Activated CD8-positive, alpha-beta memory T cell treated with anti-CD3 and anti-CD28 coated beads for 24 hours (primary cell): ENCODE measurements at regions not wholly inside any gene's neighbourhood (a gene's known extent, or its start where the extent isn't known, plus 50 kb on each side); places are given as distances from the start of the nearest gene placed in this dataset.
"Not testable (repeated sequence)": the region's sequence is repeated elsewhere in the genome, so short reads cannot be mapped to it uniquely, and the experiment has no call there.

Source experiments
- DNase-seq: peaks from one replicate; pipeline ENCODE4 v3.0.0-alpha.2; 2020

DNA sequence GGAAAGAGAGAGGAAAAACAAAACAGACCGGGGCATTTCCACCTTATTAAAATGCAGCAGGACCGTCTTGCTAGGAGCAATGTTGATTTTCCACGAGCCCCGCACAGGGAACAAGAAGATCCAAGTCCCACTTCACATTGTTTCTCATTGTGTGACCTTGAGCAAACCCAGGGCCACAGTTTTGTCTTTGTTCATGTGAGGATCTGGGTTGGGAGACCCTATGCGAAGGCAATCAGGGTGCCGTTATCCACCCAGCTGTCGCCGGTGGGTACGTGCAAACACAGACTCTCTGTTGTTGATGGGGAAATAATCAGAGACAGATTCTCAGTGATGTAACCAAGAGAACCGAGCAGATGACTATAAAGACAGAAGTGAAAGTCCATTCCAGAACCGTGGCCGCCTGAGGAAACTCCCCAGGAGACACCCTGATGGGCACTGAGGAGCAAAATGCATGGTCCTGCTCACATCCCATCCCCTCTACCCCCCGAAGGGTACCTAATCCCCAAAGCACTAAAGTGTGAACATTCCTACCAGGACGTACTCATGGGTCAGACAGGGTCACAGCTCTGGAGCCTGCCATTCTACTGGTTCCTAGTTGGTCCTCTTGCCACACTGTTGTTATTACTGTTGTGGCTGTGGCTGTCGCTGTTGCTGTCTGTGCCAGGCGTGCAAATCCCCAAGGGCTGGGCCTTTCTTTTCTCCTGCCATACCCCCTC lies 102.7 kb upstream of the RBPJ start:
- DNase-seq: no peak

DNA sequence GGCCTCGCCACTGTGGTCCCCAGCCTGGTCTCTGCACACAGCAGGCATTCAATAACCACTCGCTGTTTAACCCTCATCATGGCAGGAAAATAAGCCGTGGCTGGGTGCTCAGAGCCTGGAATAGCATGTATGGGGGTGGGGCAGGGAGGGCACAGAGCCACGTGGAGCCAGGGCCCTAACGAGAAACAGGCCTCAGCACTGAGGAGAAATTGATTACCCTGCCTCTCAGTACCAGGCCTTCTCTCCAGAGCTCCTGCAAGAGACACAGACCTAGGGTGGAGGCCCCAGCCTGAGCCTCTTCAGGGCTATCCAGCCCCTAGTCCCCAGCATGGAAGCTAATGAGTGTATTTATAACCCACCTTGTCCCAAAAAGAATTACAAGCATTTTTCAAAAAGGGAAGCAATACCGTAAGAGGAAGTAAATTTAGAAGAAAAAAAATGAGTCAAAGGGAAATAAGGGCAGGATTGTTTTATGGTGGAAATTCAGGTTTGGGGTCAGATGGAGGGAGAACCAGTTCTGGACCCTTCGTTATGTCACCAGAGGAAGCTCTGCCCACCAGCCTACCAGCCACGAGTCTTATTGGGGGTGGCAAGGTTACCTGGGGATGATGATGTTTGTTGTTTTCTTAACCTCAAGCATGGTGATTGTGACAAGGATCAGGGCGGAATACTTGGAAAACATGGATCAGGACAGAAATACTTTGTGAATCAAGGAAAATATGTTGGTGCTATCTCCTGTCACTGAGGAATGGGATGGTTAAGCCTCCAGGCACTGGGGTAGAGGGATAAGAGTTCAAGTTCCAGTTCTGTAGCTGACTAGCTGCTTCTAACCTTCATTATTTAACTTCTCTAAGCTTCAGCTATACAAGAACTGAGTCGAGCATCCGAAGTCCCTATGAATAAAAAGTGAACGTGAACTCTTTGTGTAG lies 101.9 kb upstream of the RBPJ start:
- no peak for DNase-seq

DNA sequence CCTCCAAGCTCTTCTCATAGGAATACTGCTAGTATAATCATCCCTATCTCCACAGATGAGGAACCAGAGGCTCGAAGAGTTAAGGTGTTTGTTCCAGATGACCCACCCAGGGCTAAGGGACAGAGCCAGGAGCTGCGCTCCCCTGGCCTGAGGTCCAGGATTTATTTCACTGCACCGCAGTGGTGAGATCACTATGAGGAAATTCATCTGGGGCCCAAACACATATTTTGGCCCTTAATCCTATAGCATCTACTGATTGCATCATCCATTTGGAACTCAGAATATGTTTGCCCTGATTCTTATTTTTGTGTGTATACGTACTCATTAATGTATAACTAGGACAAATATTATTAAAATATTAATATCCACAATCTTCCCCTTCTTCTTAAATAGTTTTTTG lies 100.1 kb upstream of the RBPJ start:
- DNase-seq: no peak

DNA sequence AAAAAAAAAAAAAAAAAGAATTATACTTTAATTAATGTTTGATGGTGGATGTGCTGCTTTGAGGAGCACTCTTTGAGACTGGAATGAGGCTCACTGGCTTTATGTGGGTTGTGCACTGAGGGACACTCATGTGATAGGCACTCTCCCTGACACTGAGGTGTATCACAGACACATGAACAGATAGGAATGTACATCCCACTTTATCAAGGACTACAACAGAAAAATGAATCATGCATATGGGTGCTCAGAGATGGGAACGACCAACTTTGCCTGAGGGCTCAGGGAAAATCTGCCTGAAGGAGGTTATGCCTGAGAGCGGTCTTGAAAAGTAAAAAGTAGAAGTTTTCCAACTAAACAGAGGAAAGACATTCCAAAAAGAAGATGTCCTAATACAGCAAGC lies 97.7 kb upstream of the RBPJ start:
- no peak for DNase-seq

DNA sequence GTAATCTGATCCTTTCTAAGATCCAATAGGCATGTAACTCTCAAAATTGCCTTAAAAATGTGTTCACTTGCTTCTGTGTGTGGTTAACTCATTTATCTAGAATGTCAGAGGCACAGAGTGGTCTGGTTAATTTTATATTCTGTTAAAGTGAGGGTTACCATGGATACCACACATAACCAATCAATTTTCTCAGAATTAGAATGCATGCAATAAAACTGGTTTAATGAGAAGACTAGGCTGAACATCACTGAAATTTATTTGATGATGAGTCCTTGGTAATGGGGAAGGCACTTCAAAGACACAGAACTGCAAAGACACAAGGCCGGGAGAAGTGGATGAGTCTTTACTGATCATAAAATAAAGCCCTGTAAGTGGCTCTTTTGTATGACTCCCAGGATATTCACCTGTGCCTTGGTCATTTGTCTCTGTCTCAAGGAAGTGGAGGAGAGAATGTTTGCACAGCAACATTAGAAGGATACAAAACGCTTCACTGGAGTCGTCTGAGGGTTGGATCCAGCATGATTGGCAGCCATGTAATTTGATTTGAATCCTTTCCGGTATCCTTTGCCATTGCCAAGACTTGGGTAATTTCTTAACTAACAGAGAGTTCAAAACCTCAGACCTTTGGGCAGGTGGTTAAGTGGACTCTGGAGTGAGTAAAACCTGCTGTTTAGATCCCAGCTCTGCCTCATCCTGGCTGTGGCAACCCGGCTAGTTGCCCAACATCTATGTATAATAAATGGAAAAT lies 94.0 kb upstream of the RBPJ start:
- no peak for DNase-seq

DNA sequence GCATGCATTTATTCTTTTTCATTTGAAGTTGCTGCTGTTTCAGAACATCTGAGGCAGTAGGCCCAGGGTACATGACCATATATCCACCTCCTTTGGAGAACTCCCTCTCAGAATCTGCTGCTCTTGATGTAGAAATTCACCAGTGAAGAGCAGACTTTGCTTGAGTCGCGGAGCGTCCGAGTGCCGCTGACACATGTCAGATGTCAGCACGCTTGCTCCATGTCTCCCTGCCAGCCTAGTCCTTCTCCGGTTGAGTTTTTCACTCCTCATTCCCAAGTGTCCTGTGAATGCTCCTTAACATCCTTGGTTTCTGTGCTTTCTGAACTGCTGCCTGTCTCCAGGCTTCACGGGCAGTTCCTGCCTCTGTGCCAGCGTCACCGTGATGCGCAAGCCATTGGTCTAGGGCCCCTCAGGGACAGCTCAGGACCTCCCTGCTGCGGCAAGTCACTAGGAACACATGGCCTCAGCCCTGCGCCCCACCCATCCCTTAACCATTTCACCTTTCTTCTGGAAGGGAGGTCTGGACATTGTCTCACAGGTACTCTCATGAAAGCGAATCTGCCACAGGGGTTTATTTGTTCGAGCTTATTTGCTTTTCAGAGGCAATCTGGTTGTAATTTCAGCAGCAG lies 93.1 kb upstream of the RBPJ start:
- no peak for DNase-seq

DNA sequence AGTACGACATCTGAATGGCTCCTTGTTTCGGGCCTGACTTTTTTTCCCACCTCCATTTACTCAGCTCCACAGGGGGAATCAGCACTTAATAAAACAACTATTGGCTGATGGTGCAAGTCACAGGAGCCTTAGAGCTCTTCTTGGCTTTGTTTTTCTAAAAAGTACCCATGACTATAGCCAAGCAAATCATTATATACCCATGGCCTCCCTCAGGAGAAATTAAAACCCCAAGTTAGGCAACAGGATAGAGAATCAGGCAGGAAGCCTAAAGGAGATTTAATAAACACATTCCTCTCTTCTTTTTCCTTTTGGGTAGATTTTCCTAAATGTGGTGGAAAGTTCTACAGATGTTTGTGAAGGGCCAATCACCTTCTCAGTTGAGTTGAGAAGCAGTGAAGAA lies 91.9 kb upstream of the RBPJ start:
- no peak for DNase-seq

DNA sequence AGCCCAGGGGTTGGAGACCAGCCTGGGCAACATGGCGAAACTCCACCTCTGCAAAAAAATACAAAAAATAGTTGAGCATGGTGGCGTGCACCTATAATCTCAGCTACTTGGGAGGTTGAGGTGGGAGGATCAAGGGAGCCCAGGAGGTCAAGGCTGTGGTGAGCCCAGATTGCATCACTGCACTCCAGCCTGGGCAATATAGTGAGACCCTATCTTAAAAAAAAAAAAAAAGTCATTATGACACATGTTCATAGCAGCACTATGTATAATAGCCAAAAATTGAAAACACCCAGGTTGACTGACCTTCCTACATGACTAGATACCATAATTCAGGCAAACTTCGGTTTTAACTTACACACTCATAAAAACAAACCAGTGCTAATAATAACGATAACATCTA lies 90.8 kb upstream of the RBPJ start:
- no peak for DNase-seq

DNA sequence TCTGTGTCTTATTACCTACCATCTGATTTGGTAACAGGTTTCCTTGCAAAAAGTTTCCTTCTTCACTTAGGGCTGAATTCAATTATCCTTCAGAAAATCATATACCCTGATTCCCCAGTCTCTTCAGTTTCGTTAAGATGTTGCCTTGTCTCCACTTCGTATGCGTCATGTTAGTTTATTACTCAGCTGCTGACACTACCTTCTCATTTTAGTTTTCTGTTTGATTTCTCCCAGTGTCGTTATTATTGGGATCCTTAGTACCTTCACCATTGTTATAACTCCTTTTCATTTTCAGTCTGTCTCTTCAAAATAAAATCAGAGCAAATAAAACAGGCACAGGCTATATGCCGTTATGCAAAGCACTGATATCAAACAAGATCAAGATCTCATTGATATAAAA lies 87.5 kb upstream of the RBPJ start:
- no peak for DNase-seq

DNA sequence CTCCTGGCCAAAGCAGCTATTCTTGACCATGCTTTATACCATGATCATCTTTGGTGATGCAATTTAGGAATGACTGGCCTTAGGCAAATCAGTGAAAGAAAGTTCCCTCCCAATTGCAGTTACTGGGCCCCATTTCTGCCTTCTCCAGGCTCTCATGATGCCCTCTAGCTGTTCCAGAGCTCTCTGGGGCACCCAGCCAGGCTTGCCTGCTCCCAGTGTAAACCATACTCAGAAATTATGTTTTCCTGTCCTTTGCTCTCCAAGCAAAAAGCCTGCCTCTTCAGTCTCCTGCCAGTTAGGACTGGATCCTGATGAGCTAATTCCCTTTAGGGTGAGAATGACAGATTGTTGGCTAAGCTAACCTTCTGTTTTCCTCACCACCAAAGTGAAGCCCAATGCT lies 85.3 kb upstream of the RBPJ start:
- DNase-seq: no peak

DNA sequence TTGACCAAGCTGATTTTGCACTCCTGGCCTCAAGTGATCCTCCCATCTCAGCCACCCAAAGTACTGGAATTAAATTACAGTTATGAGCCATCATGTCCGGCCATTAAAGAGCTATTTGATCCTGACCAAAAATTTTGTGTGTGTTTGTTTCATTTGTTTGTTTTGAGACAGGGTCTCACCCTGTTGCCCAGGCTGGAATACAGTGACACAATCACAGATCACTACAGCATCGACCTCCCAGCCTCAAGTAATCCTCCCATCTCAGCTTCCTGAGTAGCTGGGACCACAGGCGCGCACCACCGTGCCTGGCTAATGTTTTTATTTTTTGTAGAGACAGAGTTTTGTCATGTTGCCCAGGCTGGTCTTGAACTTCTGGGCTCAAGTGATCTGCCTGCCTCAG lies 82.9 kb upstream of the RBPJ start:
- no peak for DNase-seq

DNA sequence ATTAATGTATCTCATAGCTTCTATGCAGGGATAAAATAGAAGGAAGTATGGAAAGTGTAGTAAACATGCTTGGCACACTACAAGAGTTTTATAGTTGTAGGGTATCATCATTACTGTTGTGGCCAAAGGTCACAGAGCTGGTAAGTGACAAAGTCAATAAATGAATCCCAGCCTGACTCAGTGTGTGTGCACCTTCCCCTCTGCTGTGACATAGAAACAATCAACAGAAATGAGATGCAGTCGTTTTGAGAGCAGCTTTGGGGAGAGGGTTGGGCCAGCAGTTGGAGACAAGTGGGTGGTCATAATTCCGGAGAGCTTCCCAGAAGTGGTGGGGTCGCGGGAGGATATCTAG lies 82.4 kb upstream of the RBPJ start:
- no peak for DNase-seq

DNA sequence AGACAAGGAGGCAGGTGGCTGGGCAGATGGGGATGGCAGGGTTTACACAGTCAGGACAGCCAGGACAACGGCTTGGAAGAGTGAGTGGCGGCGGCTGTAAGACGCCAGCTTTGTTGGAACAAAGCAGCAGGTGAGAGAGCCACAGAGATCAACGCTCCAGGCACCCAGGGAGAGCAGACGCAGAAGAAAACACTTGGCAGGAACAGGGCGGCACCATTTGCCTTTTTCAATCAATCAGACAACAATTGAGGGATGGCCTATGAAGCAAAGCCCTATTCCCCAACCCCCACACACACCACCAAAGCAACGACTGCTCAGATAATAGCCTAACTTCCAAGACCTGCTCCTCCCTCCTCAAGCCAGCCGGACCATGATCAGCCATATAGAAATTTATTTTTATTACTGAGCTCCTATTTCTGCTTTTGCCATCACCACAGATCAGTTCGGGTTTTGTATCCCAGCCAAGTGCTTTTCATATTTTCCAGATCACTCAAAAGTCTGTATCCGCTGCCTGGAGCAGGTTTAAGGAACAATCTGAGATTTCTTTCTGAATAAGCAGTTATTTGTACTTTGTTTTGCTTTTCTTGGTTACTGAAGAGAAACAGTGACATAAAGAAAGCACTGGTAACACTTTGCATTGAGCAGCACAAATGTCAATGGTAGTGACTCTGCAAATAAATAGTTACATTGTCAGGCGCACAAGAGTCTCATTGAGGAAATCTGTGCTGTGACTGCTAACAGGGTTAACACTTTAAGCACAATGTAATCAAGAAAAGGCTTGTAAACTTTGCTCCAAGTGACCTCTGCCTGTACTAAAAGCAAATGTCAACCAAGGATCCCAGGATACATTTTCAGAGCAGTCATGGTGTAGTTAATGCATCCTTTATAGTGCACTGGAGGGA lies 81.8 kb upstream of the RBPJ start:
- DNase-seq: no peak

DNA sequence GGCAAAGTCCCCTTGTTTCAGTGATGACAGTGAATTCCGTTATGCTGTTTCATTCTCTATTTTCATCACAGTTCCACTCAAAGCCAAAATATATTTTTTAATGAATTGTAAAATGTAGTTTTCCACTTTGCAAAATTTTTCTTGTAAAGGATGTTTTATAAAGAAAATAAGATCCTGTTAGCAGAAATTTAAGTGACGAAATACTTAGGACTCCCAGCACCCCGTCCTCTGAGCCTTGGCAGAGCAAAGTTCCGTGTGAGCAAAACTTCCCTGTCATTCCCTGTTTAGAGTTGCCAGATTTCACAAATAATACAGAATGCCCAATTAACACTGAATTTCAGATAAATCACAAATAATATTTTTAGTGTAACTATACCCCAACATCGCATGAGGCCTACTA lies 81.0 kb upstream of the RBPJ start:
- DNase-seq: no peak

DNA sequence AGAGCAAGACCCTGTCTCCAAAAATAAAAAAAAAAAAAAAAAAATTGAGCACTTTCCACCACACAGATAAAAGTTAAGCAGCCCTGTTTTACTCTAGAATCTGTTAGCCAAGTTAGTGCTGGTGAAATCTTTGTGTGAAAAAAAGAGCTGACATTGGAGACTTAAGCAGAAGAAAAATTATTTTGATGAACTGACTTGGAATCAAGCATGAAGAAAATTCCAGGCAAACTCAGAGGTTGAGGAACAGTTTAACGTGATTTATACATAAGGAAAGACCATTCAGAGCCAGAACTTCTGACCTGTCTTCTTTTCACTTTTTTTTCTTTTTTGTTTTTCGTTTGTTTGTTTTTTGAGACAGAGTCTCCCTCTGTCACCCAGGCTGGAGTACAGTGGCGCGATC lies 79.6 kb upstream of the RBPJ start:
- DNase-seq: no peak

DNA sequence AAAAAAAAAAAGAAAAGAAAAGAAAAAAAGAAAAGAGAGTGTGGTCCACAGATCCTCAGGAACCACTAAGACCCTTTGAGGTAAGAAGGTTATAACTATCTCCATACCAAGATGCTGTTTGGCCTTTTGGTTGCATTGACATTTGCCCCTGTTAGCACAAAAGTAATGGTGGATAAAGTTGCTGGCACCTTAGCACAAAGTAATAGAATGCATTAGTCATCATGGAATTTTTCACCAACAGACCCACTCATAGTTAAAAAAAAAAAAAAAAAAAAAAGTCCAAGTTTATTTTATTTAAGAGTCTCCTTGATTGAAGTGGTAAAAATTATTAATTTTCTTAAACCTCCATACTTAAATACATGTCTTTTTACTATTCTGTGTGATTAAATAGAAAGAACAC lies 78.4 kb upstream of the RBPJ start:
- DNase-seq: no peak

DNA sequence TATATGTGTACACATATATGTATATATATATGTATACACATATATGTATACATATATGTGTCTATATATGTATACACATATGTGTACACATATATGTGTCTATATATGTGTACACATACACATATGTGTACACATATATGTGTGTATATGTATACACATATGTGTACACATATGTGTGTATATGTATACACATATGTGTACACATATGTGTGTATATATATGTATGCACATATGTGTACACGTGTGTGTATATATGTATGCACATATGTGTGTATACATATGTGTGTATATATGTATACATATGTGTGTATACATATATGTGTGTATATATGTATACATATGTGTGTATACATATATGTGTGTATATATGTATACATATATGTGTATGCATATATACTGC lies 76.7 kb upstream of the RBPJ start:
- not testable (repeated sequence) for DNase-seq

DNA sequence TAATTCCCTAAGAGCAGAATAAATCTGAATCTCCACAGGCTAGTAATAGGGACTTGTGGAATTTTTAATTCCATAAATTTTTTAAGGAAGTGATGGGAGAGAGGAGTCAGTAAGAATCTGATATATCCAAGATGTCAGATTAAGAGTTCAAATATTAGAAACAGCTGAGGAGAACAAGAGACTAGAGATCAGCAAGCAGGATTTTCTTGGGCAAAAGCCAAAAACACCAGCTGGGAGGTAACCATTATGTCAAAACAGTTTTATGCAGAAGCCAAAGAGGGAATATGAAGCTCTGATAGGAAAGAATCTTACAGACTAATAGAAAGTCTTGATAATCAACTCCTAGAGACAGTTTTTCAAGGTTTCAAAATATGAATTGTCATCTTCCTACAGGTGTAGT lies 72.2 kb upstream of the RBPJ start:
- no peak for DNase-seq

DNA sequence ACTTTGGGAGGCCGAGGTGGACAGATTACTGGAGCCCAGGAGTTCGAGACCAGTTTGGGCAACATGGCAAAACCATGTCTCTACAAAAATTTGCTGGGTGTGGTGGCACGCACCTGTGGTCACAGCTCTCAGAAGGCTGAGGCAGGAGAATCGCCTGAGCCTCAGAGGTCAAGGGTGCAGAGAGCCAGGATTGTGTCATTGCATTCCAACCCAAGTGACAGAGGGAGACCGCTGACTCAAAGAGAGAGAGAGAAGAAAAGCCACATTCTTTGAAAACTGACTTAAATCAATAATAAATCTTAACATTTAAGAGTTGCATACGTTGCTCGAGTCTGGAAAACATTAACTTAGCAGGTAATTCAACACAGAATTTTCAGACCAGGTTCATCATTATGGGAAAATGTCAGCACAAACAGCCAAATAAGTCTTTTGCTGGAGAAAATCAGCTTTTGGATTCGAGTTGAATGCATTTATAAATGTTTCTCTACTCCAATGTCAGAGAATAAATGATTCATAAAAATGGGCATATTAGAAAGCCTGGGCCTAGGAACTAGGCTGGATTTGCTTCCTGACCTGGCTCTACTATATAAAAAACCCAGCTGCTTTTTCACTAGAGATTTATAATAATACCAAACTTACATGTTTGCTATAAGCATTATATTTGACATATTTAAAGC lies 68.3 kb upstream of the RBPJ start:
- DNase-seq: no peak

DNA sequence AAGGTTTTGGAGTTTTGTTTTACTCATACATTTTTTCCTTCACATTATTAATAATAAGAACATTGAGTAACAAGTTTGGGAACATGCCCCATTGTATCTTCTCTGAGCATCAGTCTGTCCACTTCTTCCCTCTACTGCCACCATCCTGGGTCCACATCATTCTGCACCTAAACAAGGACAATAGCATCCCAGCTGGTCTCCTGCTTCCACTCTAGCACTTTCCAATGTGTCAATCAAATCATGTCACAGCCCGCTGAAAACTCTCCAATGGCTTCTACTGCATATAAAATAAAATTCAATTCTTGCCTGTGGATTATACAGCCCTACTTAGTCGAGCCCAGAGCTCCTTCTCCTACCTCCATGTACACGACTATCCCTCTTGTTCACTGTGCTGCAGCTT lies 66.8 kb upstream of the RBPJ start:
- DNase-seq: no peak

DNA sequence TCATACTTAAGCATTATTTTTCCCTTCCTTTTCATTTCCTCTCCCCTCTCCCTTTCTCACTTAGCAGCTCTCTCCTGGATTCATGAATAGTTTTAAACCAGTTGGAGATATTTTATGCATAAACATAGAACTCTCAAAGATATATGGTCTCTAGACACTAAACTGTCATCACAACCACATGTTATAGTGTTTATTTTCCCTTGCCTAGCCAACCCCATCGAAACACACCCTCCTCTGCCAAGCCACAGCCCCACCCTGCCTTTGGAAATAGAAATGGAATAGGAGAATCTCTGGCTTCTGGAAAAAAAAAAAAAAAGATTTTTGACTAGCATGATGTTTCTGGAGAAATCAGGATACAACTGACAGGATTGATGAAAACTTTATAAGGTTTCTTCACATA lies 64.8 kb upstream of the RBPJ start:
- DNase-seq: no peak

DNA sequence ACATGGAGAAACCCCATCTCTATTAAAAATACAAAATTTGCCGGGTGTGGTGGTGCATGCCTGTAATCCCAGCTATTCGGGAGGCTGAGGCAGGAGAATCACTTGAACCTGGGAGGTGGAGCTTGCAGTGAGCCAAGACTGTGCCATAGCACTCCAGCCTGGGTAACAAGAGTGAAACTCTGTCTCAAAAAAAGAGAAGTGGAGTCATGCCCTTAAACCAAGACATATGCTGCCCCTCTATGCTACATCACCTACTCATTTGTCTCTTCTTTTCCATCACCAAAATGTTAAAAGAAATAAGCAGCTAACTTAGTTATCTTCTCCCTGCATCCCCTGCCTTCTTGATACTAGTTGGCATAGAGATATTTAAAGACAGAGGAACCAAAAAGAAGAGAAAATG lies 63.4 kb upstream of the RBPJ start:
- not testable (repeated sequence) for DNase-seq
